ENCODE measurements at regions not wholly inside any gene's neighbourhood (a gene's known extent, or its start where the extent isn't known, plus 50 kb on each side); places are given as distances from the start of the nearest gene placed in this dataset.

DNA sequence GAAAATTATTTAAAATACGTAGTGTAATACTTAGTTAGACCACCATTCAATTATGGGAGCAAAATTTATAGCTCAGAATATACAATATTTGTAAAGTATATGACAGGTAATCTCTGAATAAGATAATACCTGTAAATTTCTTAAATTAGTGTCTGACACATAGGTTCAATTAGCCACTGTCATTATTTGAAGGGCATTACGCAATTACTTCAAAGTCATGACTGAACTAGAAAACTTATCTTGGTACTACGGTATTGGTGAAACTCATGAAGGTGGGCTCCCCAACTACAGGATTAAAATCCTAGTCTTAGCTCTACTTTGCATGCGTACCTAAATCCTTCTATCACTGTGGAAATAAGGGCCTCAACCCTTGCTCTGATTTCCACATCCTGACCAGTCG is 860.7 kb downstream of the PCDH19 start:
- TF ChIP-seq, protein P1, sequence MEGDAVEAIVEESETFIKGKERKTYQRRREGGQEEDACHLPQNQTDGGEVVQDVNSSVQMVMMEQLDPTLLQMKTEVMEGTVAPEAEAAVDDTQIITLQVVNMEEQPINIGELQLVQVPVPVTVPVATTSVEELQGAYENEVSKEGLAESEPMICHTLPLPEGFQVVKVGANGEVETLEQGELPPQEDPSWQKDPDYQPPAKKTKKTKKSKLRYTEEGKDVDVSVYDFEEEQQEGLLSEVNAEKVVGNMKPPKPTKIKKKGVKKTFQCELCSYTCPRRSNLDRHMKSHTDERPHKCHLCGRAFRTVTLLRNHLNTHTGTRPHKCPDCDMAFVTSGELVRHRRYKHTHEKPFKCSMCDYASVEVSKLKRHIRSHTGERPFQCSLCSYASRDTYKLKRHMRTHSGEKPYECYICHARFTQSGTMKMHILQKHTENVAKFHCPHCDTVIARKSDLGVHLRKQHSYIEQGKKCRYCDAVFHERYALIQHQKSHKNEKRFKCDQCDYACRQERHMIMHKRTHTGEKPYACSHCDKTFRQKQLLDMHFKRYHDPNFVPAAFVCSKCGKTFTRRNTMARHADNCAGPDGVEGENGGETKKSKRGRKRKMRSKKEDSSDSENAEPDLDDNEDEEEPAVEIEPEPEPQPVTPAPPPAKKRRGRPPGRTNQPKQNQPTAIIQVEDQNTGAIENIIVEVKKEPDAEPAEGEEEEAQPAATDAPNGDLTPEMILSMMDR (IDR thresholded peaks at IDR 0.05), result no peak
- TF ChIP-seq POLR2AphosphoS5 (IDR thresholded peaks at IDR 0.05) (no peak), POLR2A (IDR thresholded peaks at IDR 0.05) (no peak)
